Stimulated activated naive B cell treated with anti-CD40 and anti-IgM and Interleukin-4, amounts not matched to agents 10 μg/mL and 1 μg/mL and 100 μg/mL, for 72 hours (primary cell): ENCODE measurements at regions not wholly inside any gene's neighbourhood (a gene's known extent, or its start where the extent isn't known, plus 50 kb on each side); places are given as distances from the start of the nearest gene placed in this dataset.
"Not testable (repeated sequence)": the region's sequence is repeated elsewhere in the genome, so short reads cannot be mapped to it uniquely, and the experiment has no call there.

Source experiments
- ATAC-seq, 2 donors: fragments of 150-1000 bp; cut with Tn5 transposase; replicated peaks; 2 replicates each; pipeline ENCODE4 v1.10.0; 2021; ENCODE audit warnings: moderate library complexity in 1 of 2
- DNase-seq: peaks from one replicate; pipeline ENCODE4 v3.0.0; 2021
- H3K27ac Mint-ChIP-seq: one replicate; pipeline ENCODE4 v1.8.0; 2022; ENCODE audit warnings: mild to moderate bottlenecking, mixed read lengths
- H3K27me3 Mint-ChIP-seq, 2 donors: one replicate each; pipeline ENCODE4 v1.8.0; 2022; ENCODE audit warnings: mixed read lengths in 2 of 2
- H3K36me3 Mint-ChIP-seq, 2 donors: one replicate each; pipeline ENCODE4 v1.8.0; 2022; ENCODE audit warnings: mixed read lengths in 2 of 2, mild to moderate bottlenecking in 1 of 2
- H3K4me1 Mint-ChIP-seq, 2 donors: one replicate each; pipeline ENCODE4 v1.8.0; 2022; ENCODE audit warnings: mixed read lengths in 2 of 2, mild to moderate bottlenecking in 1 of 2
- H3K4me3 Mint-ChIP-seq, 2 donors: one replicate each; pipeline ENCODE4 v1.8.0; 2022; ENCODE audit warnings: mild to moderate bottlenecking in 2 of 2, mixed read lengths in 2 of 2, moderate library complexity in 1 of 2
- H3K9me3 Mint-ChIP-seq, 2 donors: one replicate each; pipeline ENCODE4 v1.8.0; 2022; ENCODE audit warnings: mixed read lengths in 2 of 2, mild to moderate bottlenecking in 1 of 2

- Mint-ChIP-seq H3K27me3 (no peaks in the 10 kb centered on the region), H3K36me3 (peaks cover 9 to 13% of the 10 kb centered on the region in 2 donors), H3K4me1 (no peaks in the 10 kb centered on the region), H3K9me3 (peaks cover 0 to 3% of the 10 kb centered on the region in 2 donors), H3K4me3 (no peak overlapping the region), H3K27ac (no peak overlapping the region)
- no peak for ATAC-seq
- DNase-seq: no peak
Measured at GRCh38 chr1:198848206-198848605, 209.4 kb downstream of the PTPRC start.

- Mint-ChIP-seq H3K27ac (no peak overlapping the region), H3K4me1 (no peaks in the 10 kb centered on the region), H3K27me3 (no peaks in the 10 kb centered on the region), H3K4me3 (no peak overlapping the region), H3K36me3 (peaks cover 8 to 13% of the 10 kb centered on the region in 2 donors), H3K9me3 (peaks cover 0 to 3% of the 10 kb centered on the region in 2 donors)
- no peak for DNase-seq
- ATAC-seq: no peak
Measured at GRCh38 chr1:198848649-198849048, 209.8 kb downstream of the PTPRC start.

GRCh38 chr1:198849093-198849492 lies 210.3 kb downstream of the PTPRC start:
- Mint-ChIP-seq H3K27ac (no peak overlapping the region), H3K9me3 (peaks cover 0 to 3% of the 10 kb centered on the region in 2 donors), H3K36me3 (peaks cover 13 to 15% of the 10 kb centered on the region in 2 donors), H3K4me3 (no peak overlapping the region), H3K27me3 (no peaks in the 10 kb centered on the region), H3K4me1 (no peaks in the 10 kb centered on the region)
- ATAC-seq (no peak), DNase-seq (no peak)

- Mint-ChIP-seq H3K4me3 (no peak overlapping the region), H3K4me1 (no peaks in the 10 kb centered on the region), H3K36me3 (peaks cover 16 to 18% of the 10 kb centered on the region in 2 donors), H3K27me3 (no peaks in the 10 kb centered on the region), H3K9me3 (peaks cover 0 to 3% of the 10 kb centered on the region in 2 donors), H3K27ac (no peak overlapping the region)
- DNase-seq (no peak), ATAC-seq (no peak)
Measured at GRCh38 chr1:198850196-198850595, 211.4 kb downstream of the PTPRC start.

- H3K36me3 Mint-ChIP-seq: peaks cover 16 to 18% of the 10 kb centered on the region in 2 donors
- not testable (repeated sequence) for H3K4me1 Mint-ChIP-seq, H3K9me3 Mint-ChIP-seq, H3K27ac Mint-ChIP-seq, ATAC-seq, H3K27me3 Mint-ChIP-seq, H3K4me3 Mint-ChIP-seq, DNase-seq
Measured at GRCh38 chr1:198850966-198851365, 212.1 kb downstream of the PTPRC start.

- no peak for ATAC-seq
- Mint-ChIP-seq H3K27me3 (no peaks in the 10 kb centered on the region), H3K36me3 (peaks cover 21 to 22% of the 10 kb centered on the region in 2 donors), H3K9me3 (no peaks in the 10 kb centered on the region), H3K4me3 (no peak overlapping the region), H3K27ac (no peak overlapping the region), H3K4me1 (peaks cover 0 to 4% of the 10 kb centered on the region in 2 donors)
- no peak for DNase-seq
Measured at GRCh38 chr1:198856601-198857000, 217.8 kb downstream of the PTPRC start.

- Mint-ChIP-seq H3K27ac (no peak overlapping the region), H3K9me3 (no peaks in the 10 kb centered on the region), H3K4me3 (no peak overlapping the region), H3K4me1 (peaks cover 0 to 4% of the 10 kb centered on the region in 2 donors), H3K27me3 (no peaks in the 10 kb centered on the region), H3K36me3 (peaks cover 21 to 22% of the 10 kb centered on the region in 2 donors)
- no peak for ATAC-seq
- DNase-seq: no peak
Measured at GRCh38 chr1:198858033-198858432, 219.2 kb downstream of the PTPRC start.

GRCh38 chr1:198860371-198860770 lies 221.5 kb downstream of the PTPRC start:
- H3K4me3 Mint-ChIP-seq: no peak overlapping the region
- DNase-seq: no peak
- H3K4me1 Mint-ChIP-seq: peaks cover 0 to 4% of the 10 kb centered on the region in 2 donors
- peaks cover 12 to 18% of the 10 kb centered on the region in 2 donors for H3K36me3 Mint-ChIP-seq
- H3K27me3 Mint-ChIP-seq: no peaks in the 10 kb centered on the region
- ATAC-seq: no peak
- no peaks in the 10 kb centered on the region for H3K9me3 Mint-ChIP-seq
- no peak overlapping the region for H3K27ac Mint-ChIP-seq

GRCh38 chr1:198861636-198862035 lies 222.8 kb downstream of the PTPRC start:
- ATAC-seq (no peak), DNase-seq (no peak)
- no peaks in the 10 kb centered on the region for H3K27me3 Mint-ChIP-seq
- peaks cover 12 to 13% of the 10 kb centered on the region in 2 donors for H3K36me3 Mint-ChIP-seq
- no peak overlapping the region for H3K4me3 Mint-ChIP-seq
- H3K9me3 Mint-ChIP-seq: no peaks in the 10 kb centered on the region
- H3K4me1 Mint-ChIP-seq: peaks cover 0 to 4% of the 10 kb centered on the region in 2 donors
- H3K27ac Mint-ChIP-seq: no peak overlapping the region

- Mint-ChIP-seq H3K4me3 (no peak overlapping the region), H3K27ac (no peak overlapping the region), H3K36me3 (no peaks in the 10 kb centered on the region), H3K9me3 (no peaks in the 10 kb centered on the region), H3K4me1 (no peaks in the 10 kb centered on the region), H3K27me3 (no peaks in the 10 kb centered on the region)
- DNase-seq (no peak), ATAC-seq (no peak)
Measured at GRCh38 chr1:198864695-198865094, 225.9 kb downstream of the PTPRC start.

GRCh38 chr1:198865319-198865718 lies 226.5 kb downstream of the PTPRC start:
- DNase-seq (no peak), ATAC-seq (no peak)
- H3K27me3 Mint-ChIP-seq: no peaks in the 10 kb centered on the region
- no peak overlapping the region for H3K4me3 Mint-ChIP-seq
- no peaks in the 10 kb centered on the region for H3K4me1 Mint-ChIP-seq
- H3K36me3 Mint-ChIP-seq: no peaks in the 10 kb centered on the region
- no peak overlapping the region for H3K27ac Mint-ChIP-seq
- no peaks in the 10 kb centered on the region for H3K9me3 Mint-ChIP-seq

- H3K36me3 Mint-ChIP-seq: peaks cover 1 to 3% of the 10 kb centered on the region in 2 donors
- H3K4me3 Mint-ChIP-seq: no peak overlapping the region
- DNase-seq (no peak), ATAC-seq (no peak)
- H3K27ac Mint-ChIP-seq: no peak overlapping the region
- peaks cover 0 to 1% of the 10 kb centered on the region in 2 donors for H3K9me3 Mint-ChIP-seq
- H3K4me1 Mint-ChIP-seq: no peaks in the 10 kb centered on the region
- H3K27me3 Mint-ChIP-seq: no peaks in the 10 kb centered on the region
Measured at GRCh38 chr1:198867182-198867581, 228.3 kb downstream of the PTPRC start.

- ATAC-seq (no peak), DNase-seq (no peak)
- Mint-ChIP-seq H3K27ac (no peak overlapping the region), H3K9me3 (peaks cover 9 to 11% of the 10 kb centered on the region in 2 donors), H3K36me3 (peaks cover 16% of the 10 kb centered on the region in 2 donors), H3K27me3 (no peaks in the 10 kb centered on the region), H3K4me3 (no peak overlapping the region), H3K4me1 (peaks cover 8 to 12% of the 10 kb centered on the region in 2 donors)
Measured at GRCh38 chr1:198873696-198874230, 234.9 kb downstream of the PTPRC start.

- Mint-ChIP-seq H3K9me3 (peaks cover 10 to 12% of the 10 kb centered on the region in 2 donors), H3K27me3 (no peaks in the 10 kb centered on the region), H3K4me3 (no peak overlapping the region), H3K36me3 (peaks cover 18 to 25% of the 10 kb centered on the region in 2 donors), H3K27ac (no peak overlapping the region), H3K4me1 (peaks cover 15 to 22% of the 10 kb centered on the region in 2 donors)
- DNase-seq (no peak), ATAC-seq (no peak)
Measured at GRCh38 chr1:198876371-198876871, 237.6 kb downstream of the PTPRC start.

GRCh38 chr1:198878566-198878965 lies 239.7 kb downstream of the PTPRC start:
- Mint-ChIP-seq H3K4me3 (no peak overlapping the region), H3K27me3 (no peaks in the 10 kb centered on the region), H3K9me3 (peaks cover 10% of the 10 kb centered on the region in 2 donors), H3K27ac (no peak overlapping the region), H3K36me3 (peaks cover 11 to 19% of the 10 kb centered on the region in 2 donors), H3K4me1 (peaks cover 14 to 24% of the 10 kb centered on the region in 2 donors)
- ATAC-seq (no peak), DNase-seq (no peak)
